GM18508 (cell line): ENCODE measurements at regions not wholly inside any gene's neighbourhood (a gene's known extent, or its start where the extent isn't known, plus 50 kb on each side); places are given as distances from the start of the nearest gene placed in this dataset.

Experiments
- ATAC-seq: cut with Tn5 transposase; IDR thresholded peaks from one replicate; pipeline ENCODE4 v1.9.1; 2021; ENCODE audit warnings: moderate number of reproducible peaks; ENCODE audit not compliant: insufficient read depth, unreplicated experiment

DNA sequence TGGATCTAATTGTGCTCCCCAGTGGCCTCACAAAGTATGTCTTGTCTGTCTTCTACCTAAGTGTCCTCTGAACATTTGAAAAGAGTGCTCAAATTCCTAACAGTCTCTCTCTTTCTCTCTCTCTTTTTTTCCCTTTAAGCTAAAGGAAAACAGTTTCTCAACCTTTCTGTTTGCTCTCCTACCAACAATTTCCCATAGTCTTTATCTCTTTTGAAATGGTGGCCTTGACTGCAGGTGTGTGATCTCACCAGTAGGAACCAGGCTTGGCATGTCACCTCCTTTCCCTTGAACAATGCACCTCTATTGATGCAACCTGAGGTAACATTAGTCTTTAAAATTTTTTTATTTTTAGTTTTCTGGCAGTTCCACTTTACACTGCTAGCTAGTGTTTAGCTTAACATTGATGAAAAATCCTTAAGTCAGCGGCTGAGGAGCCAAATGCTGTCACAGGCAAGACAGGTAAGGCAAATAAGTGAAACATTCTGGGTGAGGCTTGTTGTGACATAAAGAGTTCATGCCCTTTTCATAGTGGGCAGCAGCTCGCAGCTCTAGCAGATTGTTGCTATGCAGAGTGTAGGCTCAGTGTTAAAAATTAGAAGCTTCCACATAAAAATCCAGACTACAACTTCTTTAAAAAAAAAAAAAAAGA is 273.4 kb downstream of the HAPSTR1 start:
- no peak for ATAC-seq

DNA sequence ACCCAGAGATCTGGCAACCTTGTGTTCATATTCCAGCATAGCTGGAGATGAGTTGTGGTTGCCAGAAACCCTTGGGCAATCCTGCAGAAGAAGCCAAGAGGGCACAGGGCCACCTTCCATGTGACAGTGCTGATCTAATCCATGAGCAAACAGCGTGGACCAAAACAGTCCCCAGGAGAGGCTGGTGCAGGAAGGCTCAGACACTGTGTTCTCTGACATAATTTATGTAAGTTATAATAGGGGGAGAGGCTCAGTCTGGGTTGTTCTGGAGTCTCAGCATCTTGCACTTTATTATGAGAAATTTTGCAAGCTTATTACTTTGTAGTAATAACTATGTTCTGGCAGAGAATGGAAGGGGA is 273.9 kb downstream of the HAPSTR1 start:
- no peak for ATAC-seq

DNA sequence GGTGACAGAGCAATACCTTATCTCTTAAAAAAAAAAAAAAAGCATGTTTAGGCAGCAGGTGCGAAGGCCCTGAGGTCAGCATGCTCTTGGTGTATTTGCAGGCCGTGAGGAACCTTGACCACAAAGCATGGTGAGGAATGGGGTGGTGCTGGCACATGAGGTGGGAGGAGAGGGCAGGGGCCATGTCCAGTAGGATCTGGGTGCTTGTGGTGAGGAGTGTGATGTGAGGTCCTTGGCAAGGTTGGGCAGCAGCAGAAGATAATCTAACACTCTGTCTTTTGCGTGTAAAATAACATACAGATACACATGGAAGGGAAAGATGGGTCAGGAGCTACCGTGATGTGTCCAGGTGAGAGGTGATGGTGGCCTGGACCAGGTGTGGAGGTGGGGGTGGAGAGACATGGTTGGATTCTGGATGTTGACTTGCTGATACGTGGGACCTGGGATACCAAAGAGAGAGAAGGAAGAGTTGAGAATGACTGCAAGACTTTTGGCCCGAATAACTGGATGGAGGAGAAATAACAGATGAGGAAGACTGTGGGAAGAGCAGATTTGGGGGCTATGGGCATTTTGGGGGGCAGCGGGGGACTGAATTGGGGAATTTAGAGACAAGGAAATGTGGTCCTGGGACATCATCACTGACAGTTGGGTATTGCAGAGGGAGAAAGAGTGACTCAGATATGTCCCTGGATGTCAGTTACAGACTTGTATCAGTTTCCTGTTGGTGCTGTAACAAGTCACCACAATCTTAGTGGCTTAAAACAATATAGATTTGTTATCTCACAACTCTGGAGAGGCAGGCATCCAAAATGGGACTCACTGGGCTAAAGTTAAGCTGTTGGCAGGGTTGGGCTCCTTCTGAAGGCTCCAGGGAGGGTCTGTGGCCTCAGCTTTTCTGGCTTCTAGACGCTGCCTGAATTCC is 274.9 kb downstream of the HAPSTR1 start:
- no peak for ATAC-seq

DNA sequence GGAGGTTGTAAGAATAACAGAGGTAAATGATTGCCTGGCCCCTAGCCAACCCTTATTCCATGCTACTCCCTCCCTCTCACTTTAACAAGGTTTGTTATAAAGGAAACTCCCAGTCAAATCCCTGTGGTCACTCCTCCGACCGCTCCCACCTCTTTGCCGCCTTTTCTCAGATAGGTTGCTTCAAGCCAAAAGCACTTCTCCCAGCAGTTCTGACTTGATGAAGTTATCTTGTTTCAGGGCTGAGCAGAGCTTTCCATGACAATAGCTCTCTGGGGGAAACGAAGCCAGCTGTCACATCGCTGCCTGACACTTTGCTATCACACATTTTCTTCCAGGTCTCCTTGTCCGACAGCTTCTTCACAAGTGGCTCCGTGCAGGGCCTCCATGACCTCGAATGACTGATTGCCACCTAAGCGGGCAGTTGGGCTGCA is 278.6 kb downstream of the HAPSTR1 start:
- no peak for ATAC-seq

DNA sequence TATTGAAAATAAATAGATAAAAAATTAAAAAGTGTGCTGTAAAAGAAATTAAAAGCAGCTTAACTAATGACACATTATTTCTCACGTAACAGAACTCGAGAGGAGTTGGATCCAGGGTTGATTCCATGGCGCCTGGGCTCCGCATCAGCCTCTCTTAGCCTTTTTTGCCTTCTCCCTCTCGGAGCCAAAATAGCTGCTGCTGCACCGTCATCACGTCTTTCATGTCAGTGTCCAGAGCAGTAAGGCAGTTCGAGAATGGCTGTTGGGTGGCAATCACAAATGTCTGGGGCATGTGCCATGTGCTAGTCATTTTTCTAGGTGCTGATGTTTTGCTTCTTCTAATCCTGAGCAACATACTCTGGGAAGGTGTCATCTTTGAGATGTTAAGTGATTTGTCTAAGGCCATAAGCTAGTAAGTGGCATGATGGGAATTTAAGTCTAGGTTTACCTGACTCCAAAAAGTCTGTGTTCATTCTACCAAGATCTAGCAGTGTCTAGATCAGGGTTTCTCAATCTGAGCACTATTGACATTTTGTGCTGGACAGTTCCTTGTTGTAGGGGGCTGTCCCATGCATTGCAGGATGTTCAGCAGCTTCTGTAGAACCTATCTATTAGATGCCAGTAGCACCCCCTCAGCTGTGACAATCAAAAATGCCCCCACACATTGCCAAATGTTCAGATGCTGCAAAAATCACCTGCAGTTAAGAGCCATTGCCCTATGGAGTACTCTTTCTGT is 280.4 kb downstream of the HAPSTR1 start:
- no peak for ATAC-seq

DNA sequence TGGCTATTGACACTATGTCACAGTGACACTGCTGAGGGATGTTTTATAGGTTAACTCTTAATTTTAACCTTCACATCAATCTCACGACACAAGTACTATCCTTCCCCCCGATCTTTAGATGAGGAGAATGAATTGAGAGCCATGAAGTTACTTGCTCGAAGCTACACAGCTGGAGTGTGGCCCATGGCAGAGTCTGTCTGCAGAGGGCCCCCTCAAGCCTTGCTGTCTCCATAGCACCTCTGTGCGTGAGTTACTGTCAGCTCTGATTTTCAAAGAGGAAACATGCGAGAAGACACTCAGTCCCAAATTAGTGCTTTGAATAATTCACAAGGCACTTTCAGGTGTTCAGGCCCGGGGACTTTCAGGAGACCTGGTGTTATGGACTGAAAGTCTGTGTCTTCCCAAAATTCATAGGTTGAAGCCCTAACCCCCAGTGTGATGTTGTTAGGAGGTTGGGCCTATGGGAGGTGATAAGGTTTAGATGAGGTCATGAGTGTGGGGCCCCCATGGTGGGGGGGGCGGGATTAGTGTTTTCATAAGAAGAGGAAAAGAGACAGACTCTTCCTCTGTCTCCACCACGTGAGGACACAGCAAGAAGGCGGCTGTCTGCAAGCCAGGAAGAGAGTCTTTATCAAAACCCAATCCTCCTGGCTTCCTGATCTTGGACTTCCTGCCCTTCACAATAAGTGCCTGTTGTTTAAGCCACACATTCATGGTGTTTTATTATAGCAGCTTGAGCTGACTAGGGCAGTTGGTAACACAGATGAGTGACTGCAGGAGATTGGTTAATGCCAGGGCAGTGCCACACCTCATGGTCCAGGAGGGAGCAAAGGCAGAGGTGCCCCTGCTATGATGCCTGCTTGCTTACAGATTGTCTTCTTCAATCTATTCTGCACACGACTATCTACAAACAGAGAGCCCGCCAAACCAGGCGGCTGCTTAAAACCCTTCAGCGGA is 281.8 kb downstream of the HAPSTR1 start:
- no peak for ATAC-seq

DNA sequence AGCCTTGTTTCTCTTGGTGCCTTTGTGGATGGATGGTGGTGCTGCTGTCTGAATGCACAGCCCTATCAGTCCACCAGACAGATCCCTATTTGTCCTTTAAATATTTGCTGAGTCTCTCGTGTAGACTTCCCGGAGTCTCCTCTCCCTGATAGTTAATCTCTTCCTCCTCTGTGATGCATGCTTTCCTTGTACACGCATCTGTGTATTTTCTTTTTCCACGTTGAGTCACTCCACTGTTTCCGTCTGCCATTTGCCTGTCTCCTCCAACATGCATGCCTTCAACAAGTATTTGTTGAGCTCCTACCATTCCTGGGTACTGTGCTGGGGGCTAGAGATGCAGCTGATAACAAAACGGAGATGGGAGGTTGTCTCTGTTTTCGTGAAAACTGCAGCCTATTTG is 282.6 kb downstream of the HAPSTR1 start:
- no peak for ATAC-seq

DNA sequence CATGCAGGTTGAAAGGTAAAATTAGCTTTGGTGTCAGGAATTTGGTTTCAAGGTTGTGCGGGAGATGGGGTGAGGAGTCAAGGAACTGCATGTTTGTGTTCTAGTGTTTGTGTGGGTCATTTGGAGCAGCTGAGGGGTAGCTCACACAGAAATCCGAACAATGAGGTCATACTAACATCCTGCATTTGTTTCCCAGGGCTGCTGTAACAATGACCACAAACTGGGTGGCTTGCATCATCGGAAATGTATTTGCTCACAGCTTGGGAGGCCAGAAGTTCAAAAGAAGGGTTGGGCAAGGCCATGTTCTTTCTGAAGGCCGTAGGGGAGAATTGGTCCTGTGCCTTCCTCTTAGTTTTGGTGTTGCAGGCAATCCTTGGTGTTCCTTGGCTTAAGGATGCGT is 287.4 kb downstream of the HAPSTR1 start:
- ATAC-seq = no peak

DNA sequence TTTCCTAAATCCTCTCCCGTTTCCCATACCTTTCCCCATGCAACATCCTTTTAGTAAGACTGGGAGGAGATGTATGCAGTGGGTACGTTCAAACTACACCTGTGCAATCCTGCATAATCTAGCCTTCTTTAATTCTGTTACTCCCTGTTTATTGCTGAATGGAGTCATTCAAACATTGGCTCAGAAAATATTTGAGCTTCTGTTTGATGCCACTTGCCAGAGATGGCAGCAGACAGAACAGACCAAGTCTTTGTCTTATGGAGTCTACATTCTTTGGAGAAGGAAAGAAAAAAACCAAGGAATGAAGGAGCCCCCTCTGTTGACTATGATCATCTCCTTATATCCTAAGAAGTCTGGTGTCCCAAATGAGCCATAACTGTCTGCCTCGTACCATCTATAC is 288.8 kb downstream of the HAPSTR1 start:
- ATAC-seq = no peak

DNA sequence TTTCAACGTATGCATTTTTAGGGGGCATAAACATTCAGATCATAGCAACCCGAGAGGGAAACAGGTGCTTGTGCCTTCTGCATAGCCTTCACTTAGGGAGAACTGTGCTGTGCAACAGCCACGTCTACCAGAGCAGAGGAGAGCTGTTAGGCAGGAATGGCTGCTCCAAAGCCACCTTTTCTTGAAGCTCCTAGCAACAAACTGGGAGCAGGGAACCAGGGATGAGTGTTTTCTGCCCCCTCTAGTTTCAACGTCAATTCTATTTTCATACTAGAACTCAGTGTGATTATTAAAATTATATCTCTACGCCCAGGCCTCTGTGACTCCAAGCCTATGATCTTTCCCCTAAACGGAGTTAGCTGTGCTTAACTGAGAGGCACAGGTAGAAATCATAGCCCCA is 290.0 kb downstream of the HAPSTR1 start:
- ATAC-seq = no peak

DNA sequence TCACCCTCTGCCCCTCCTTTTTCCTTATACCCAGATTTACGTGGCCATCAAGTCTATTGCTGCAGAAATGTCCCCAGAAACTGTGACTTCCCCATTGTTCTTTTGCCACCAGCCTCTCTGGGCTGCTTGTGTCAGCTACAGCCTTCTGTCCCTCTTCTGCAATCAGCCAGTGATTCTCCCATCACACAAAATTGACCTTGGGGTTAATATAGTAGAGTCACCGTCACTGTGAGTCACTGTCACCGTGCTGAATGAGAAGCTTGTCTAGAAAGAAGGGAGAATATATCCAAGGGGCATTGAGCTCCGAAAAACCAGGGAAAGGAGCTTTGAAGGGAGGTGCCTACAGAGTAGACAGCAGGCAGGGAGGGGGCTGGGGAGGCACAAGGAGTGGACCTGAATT is 290.5 kb downstream of the HAPSTR1 start:
- no peak for ATAC-seq

DNA sequence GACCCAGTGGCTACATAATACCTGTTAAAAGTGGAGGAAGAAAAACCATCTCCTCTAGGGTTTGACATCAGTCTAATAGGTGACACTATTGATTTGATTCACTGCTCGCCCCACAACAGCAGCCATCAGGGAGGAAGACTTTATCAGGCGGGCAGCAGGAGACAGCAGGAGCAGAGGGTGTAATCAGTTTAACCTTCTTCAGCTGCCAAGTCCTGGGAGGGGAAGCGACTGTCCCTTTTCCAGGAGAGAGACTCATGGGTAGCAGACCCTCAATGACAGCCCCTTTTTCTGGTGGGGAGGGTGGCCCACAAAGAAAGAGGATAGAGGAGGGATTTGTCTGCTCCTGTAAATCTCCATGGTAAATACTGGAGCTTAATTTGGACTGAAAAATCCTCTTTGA is 291.8 kb downstream of the HAPSTR1 start:
- ATAC-seq = no peak

DNA sequence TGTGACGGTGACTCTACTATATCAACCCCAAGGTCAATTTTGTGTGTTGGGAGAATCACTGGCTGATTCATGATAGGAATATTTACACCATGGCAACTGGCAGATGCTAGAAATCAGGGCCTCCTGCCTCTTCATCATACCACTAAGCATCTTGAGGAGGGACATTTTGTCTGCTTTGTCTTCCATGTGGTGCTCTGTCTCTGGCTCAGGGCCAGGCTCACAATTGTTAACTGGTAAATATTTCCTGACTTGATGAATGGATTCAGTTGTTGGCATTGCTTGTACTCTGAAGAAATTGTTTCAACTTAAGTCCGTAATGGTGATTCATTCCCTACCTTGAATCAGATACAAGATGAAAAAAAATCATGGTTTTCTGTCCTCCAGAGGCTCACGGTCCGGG is 292.7 kb downstream of the HAPSTR1 start:
- ATAC-seq = no peak

DNA sequence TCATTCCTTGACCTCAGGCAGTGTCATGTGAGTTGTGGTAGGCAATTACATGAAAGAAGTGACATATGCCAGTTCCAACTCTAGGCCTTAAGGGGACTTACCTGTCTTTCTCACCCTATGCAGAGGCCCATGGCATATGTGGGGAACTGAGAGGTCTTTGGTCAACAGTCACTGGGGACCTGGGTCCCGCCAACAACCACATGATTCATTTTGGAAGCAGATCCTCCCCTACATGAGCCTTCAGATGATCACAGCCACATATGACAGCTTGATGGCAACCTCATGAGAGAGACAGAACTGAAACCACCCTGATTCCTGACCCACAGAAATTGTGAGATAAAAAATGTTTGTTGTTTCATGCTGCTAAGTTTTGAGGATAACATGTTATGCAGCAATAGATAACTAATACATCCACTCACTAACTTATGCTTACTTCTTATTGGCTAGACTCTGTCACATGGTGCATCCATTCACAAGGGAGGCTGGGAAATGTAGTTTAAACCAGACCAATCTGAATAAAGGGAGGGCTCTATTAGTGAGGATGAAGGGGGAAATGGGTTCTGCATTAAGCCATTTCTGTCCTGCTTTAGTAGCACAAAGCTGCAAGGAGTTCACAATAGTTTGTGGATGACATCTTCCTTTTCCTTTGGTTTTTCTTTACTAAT is 298.2 kb downstream of the HAPSTR1 start:
- no peak for ATAC-seq

DNA sequence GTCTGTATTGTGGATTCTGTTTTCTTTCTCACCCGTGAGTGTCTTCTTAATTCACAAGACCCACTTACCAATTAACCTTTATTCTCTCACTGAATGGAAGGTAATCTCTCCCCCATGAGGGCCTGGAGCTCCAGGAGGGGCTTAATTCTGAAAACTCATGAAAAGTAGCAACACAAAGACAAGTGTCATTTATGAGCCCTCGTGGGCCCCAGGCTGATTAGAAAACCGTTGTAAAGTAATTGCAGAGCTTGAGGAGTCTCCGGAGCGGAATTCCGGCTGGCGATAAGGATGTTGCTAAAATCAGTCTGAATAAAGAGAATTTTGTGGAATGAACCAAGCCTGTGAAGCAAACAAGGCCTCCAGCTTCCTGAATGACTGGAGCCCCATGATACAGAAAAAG is 301.5 kb downstream of the HAPSTR1 start:
- no peak for ATAC-seq

DNA sequence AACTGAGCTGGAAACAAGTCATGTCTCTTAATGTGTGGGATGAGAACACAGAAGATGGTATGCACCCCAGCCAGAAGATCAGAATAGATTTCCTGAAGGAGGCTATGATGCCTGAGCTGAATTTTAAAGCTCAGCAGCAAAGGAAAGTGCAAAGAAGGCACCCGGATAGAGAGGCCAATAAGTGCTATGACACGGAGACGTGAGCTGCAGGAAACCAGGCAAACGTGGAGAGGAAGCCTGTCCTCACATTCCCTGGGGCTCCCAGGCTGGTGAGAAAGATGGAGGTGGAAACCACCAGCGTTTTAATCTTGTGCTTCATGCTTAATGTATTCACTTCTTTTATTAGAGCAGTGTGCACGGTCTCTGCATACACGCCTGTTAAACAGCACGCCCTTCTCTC is 302.1 kb downstream of the HAPSTR1 start:
- no peak for ATAC-seq

DNA sequence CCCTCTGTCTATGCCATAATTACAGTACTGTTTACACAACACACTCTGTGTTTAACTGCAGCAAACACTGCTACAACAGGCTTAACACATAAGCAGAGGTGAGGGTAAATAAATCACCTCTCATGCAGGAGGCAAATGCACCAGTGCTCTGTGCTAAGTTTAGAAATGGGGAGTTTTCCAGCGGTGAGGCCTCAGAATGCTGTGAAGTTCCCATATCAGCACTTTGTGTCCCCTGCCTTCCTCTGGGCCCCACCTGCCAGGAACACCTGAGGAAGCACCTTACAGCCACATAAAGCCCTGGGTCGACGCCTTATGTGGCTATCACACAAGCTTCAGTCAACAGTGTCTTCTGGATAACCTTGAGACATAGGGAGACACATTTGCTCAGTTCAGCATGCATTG is 304.5 kb downstream of the HAPSTR1 start:
- ATAC-seq = no peak

DNA sequence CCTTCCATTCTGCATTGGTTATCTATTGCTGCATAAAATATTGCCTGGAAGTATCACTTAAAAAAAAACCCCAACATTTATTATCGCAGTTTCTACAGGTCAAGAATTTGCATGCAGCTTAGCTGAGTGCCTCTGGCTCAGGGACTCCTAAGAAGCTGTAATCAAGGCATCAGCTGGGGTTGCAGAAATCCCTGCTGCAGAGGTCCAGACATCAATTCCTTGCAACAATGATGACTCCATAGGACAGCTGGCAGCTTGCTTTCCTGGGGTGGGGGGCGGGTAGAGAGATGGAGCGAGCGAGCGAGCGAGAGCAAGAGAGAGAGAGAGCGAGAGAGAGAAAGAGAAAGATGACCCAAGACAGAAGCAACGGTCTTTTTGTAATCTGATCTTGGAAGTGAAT is 308.1 kb downstream of the HAPSTR1 start:
- no peak for ATAC-seq

DNA sequence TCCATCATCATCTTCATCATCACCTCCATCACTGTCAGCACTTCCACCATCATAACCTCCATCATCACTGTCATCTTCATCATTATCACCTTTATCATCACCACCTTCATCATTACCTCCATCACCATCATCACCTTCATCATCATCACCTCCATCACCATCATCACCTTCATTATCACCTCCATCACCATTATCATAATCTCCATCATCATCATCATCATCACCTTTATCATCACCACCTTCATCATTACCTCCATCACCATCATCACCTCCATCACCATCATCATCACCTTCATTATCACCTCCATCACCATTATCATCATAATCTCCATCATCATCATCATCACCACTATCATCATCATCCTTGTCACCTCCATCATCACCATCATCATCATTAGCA is 309.7 kb downstream of the HAPSTR1 start:
- ATAC-seq = no peak
